Mucosa of stomach (tissue), 1 donor: ENCODE measurements at regions not wholly inside any gene's neighbourhood (a gene's known extent, or its start where the extent isn't known, plus 50 kb on each side); places are given as distances from the start of the nearest gene placed in this dataset.

Source experiments
- H3K27me3 ChIP-seq: one replicate; pipeline ENCODE4 v1.7.0; 2013; ENCODE audit warnings: mild to moderate bottlenecking, low read length; ENCODE audit not compliant: control insufficient read depth, insufficient read depth
- H3K36me3 ChIP-seq: one replicate; pipeline ENCODE4 v1.7.0; 2013; ENCODE audit warnings: low read length; ENCODE audit not compliant: control insufficient read depth, insufficient read depth
- H3K4me1 ChIP-seq: one replicate; pipeline ENCODE4 v1.7.0; 2013; ENCODE audit warnings: mild to moderate bottlenecking, low read length; ENCODE audit not compliant: control insufficient read depth, insufficient read depth
- H3K4me3 ChIP-seq: one replicate; pipeline ENCODE4 v1.7.0; 2013; ENCODE audit warnings: low read length
- H3K9ac ChIP-seq: one replicate; pipeline ENCODE4 v1.7.0; 2013; ENCODE audit warnings: mild to moderate bottlenecking, low read length, moderate library complexity
- H3K9me3 ChIP-seq: one replicate; pipeline ENCODE4 v1.7.0; 2013; ENCODE audit warnings: mild to moderate bottlenecking, low read length, moderate library complexity; ENCODE audit not compliant: control insufficient read depth
- donor health status: Pancreatic carcinoma.

DNA sequence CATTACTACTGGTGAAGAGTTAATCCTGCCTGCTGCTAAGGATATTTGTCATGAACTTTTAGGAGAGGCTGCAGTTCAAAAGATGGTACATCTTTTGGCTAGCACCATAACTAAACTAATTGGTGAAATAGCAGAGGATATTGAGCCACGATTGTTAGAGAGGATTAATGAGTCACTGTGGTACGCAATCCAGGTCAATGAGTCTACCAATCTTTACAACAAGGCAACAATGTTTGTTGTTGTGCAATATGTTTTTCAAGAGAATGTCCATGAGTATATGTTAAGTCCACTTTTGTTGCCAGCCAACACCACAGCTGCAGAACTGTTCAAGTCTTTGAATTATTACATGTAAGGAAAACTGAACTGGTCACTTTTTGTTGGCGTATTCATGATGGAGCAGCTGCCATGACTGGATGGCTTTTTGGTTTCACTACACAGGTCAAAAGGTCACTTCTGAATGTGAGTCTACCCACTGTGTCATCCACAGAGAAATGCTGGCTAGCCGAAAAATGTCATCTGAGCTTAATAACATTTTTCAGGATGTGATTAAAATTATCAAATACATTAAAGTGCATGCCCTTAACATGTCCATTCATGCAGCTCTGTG lies 402.6 kb upstream of the KIF2B start:
- Histone ChIP-seq H3K27me3 (no peaks in the 10 kb centered on the region), H3K4me1 (no peaks in the 10 kb centered on the region), H3K36me3 (no peaks in the 10 kb centered on the region), H3K4me3 (no peak overlapping the region), H3K9me3 (no peaks in the 10 kb centered on the region), H3K9ac (no peak overlapping the region)

DNA sequence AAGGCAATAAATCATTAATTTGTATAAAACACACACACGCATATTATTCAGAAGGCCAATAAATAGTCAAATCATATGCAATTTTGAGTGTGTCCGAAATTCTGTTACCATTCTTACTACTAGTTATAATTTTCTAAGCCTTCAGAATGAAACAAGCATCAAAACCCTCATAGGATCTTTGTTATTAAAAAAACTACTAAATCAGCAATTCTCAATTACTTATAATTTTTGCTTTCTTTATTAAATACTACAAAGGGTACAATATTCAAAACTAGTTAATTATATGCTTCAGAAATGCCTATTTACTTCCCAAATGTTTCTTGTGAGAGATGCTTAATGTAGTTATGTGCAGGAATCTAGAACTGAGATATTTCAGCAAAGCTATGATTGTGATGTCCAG lies 413.1 kb upstream of the KIF2B start:
- no peaks in the 10 kb centered on the region for H3K27me3 ChIP-seq
- no peak overlapping the region for H3K4me3 ChIP-seq
- no peaks in the 10 kb centered on the region for H3K36me3 ChIP-seq
- H3K9me3 ChIP-seq: no peaks in the 10 kb centered on the region
- H3K4me1 ChIP-seq: no peaks in the 10 kb centered on the region
- H3K9ac ChIP-seq: no peak overlapping the region

DNA sequence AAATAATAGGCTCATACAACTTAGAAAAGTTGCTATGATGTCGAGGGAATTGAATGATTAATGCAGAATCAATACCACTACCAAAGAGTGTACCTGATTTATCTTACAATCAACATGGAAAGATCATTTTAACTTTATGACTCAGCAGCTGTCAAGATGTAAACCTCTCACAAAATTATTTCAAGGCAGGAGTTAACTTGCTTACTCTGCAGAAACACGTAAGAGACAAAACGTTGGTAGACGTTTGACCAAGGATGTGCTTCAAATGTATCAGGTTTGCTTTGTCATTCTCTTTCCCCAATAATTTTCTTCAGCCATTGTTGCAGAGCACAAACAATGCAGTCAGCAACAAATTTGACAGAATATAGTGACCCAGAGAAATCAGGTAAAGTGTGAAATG lies 415.8 kb upstream of the KIF2B start:
- H3K9me3 ChIP-seq: no peaks in the 10 kb centered on the region
- H3K4me1 ChIP-seq: no peaks in the 10 kb centered on the region
- no peak overlapping the region for H3K4me3 ChIP-seq
- H3K9ac ChIP-seq: no peak overlapping the region
- H3K27me3 ChIP-seq: no peaks in the 10 kb centered on the region
- H3K36me3 ChIP-seq: no peaks in the 10 kb centered on the region

DNA sequence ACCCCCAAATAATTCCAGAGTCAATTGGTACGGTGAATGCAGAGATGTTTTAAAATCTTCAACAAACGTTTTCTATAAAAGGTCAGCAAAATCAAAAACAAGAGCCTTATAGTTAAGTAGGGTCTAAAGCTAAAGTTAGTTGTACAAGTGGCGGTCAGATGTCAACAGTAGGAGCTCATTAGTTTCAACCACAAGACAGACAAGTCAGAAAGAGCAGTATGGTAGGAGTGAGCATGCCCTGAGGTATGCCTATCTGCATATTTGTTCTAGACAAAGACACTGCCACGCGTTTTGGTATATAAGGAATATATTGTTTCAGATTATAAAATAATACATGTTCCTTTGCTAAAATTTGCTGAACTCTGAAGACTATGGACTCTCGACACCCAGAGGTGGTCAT lies 431.5 kb upstream of the KIF2B start:
- no peaks in the 10 kb centered on the region for H3K27me3 ChIP-seq

DNA sequence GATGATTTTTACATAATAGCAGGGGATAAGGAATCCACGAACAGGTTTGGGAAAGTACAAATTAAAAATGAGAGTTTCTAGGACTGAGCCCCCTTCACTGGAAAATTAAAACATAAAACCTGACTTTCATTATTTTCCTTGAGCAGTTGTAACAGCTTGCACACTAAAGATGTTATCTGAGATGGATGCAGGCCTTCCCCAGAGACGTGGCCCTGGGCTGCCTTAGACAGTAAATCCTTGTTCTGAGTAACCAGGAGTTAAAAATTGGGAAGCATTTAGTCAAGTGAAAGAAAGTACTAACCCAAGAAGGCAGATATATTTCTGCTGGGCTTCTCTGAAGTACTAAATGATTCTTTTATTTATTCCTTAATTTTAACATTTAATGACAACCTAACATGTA lies 432.2 kb upstream of the KIF2B start:
- Histone ChIP-seq H3K4me1 (no peaks in the 10 kb centered on the region), H3K9ac (no peak overlapping the region), H3K4me3 (no peak overlapping the region), H3K27me3 (no peaks in the 10 kb centered on the region), H3K9me3 (no peaks in the 10 kb centered on the region), H3K36me3 (no peaks in the 10 kb centered on the region)

More for the DNA sequence above, 431.5 kb upstream of the KIF2B start:
- Histone ChIP-seq H3K36me3 (no peaks in the 10 kb centered on the region), H3K4me3 (no peak overlapping the region), H3K4me1 (no peaks in the 10 kb centered on the region), H3K9me3 (no peaks in the 10 kb centered on the region), H3K9ac (no peak overlapping the region)

DNA sequence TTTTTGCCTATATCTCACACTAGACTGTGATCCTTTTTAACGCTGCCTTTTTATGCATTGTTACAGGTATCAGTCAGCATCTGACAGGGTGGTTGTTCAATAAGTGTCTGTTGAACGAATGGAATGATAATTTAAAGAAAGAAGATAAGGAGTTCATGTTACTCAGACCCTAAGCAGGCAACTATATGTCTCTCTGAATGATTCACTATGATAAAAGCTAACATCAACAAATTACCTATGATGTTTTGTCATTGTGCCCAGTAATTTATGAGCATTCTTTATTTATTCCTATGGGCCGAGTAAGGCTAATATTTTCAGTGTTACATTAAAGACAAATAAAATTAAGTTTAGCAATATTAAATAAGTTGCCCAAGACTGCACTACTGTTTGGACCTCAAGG lies 435.0 kb upstream of the KIF2B start:
- Histone ChIP-seq H3K4me1 (no peaks in the 10 kb centered on the region), H3K4me3 (no peak overlapping the region), H3K9ac (no peak overlapping the region), H3K9me3 (no peaks in the 10 kb centered on the region), H3K36me3 (no peaks in the 10 kb centered on the region), H3K27me3 (no peaks in the 10 kb centered on the region)

DNA sequence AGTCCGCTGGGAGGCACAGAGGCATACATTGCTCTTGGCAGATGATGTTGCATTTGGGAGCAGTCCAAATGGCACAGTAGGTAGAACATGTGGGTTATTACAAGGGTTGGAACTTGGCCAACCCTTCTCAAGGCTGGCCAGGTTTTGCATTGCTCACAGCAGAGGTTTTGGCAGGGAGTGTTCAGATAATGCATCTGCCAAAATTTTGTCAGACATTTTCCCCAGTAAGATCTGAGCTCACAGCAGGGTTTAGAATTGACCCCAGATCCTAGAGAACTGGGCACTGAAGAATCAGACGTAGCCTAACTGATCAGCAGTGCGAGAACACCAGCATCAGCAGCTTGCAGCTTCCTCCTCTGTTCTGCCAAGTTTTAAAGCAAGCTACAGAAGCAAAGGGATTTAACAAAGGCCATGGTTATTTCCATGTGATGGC lies 468.8 kb upstream of the KIF2B start:
- H3K27me3 ChIP-seq: no peaks in the 10 kb centered on the region
- H3K4me3 ChIP-seq: no peak overlapping the region
- no peak overlapping the region for H3K9ac ChIP-seq
- no peaks in the 10 kb centered on the region for H3K4me1 ChIP-seq
- H3K9me3 ChIP-seq: no peaks in the 10 kb centered on the region
- no peaks in the 10 kb centered on the region for H3K36me3 ChIP-seq

DNA sequence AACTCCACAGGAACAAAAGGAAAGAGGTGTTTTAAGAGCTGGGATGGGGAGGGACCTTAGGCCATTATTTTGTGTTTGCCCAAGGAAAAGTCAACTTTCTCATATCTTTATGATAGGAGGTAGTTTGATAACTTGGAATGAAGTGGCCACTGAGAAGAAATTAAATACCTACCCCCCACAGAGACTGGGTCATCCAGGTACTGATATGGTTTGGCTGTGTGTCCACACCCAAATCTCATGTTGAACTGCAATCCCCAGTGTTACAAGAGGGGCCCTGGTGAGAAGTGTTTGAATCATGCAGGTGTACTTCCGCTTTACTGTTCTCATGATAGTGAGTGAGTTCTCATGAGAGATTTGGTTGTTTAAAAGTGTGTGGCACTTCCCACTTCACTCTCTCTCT lies 477.9 kb upstream of the KIF2B start:
- Histone ChIP-seq H3K4me3 (no peak overlapping the region), H3K27me3 (no peaks in the 10 kb centered on the region), H3K4me1 (no peaks in the 10 kb centered on the region), H3K9me3 (no peaks in the 10 kb centered on the region), H3K36me3 (no peaks in the 10 kb centered on the region), H3K9ac (no peak overlapping the region)

DNA sequence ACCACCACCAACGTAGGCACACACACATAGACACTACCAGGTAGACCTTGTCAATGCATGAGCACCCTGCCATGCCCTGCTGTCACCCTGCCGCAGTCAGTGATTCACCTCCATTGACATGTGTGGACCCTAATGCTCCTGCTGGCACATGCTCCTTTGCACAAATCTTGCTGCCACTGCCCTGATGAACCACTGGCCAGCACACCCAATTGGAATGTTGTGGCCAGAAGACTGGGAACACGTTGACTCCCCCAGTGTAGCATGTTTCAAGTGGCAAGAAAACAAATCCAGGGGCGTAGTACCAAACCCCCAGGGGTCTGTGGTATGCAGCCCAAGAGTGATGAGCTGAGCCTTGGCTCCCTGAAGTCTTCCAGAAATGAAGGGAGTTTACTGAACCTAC lies 486.4 kb upstream of the KIF2B start:
- no peak overlapping the region for H3K9ac ChIP-seq
- no peaks in the 10 kb centered on the region for H3K9me3 ChIP-seq
- no peaks in the 10 kb centered on the region for H3K27me3 ChIP-seq
- no peaks in the 10 kb centered on the region for H3K36me3 ChIP-seq
- H3K4me3 ChIP-seq: no peak overlapping the region
- H3K4me1 ChIP-seq: no peaks in the 10 kb centered on the region

DNA sequence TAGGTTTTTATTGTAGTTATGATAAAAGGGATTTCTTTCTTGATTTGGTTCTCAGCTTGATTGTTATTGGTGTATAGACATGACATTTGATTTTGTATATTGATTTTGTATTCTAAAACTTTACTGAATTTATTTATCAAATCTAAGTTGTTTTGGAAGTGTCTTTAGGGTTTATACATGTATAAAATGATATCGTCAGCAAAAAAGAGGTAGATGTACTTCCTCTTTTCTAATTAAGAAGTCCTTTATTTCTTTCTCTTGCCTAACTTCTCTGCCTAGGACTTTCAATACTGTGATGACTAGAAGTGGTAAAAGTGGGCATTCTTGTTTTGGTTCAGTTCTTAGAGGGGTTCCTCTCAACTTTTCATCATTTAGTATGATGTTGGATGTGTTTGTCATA lies 487.3 kb upstream of the KIF2B start:
- H3K9me3 ChIP-seq: no peaks in the 10 kb centered on the region
- H3K4me1 ChIP-seq: no peaks in the 10 kb centered on the region
- no peaks in the 10 kb centered on the region for H3K36me3 ChIP-seq
- H3K27me3 ChIP-seq: no peaks in the 10 kb centered on the region
- H3K4me3 ChIP-seq: no peak overlapping the region
- H3K9ac ChIP-seq: no peak overlapping the region

DNA sequence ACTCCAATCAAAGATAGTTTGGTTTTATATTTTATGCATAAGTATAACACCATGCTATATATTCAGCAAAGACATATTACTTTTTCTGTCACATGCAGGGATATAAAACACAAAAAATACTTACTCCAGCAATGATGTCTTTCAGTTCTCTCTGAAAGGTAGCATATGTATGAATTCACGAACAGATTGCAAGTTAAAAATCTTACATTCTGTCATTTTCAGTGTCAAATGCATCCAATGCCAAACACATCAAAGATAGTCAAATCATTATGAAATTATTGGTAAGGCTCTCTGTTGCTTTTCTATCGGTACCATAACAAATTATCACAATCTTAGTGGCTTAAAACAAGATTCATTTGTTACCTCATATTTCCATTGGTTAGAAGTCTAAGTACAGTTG lies 492.0 kb upstream of the KIF2B start:
- H3K4me1 ChIP-seq: no peaks in the 10 kb centered on the region
- H3K9me3 ChIP-seq: no peaks in the 10 kb centered on the region
- H3K27me3 ChIP-seq: no peaks in the 10 kb centered on the region
- H3K9ac ChIP-seq: no peak overlapping the region
- H3K36me3 ChIP-seq: no peaks in the 10 kb centered on the region
- H3K4me3 ChIP-seq: no peak overlapping the region

DNA sequence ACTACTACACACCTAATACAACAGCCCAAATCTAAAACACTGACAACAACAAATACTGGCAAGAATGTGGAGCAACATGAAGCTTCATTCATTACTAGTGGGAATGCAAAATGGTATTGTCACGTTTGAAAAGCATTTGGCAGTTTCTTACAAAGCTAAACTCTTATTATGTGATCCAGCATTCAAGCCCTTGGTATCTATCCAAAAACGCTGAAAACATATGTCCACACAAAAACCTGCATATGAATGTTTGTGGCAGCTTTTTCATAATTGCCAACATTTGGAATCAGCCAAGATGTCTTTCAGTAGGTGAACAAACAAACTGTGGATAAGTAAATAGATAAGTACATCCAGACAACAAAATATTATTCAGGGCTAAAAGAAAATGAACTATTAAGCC lies 501.1 kb upstream of the KIF2B start:
- H3K9ac ChIP-seq: no peak overlapping the region
- no peaks in the 10 kb centered on the region for H3K4me1 ChIP-seq
- no peaks in the 10 kb centered on the region for H3K36me3 ChIP-seq
- no peaks in the 10 kb centered on the region for H3K27me3 ChIP-seq
- no peaks in the 10 kb centered on the region for H3K9me3 ChIP-seq
- H3K4me3 ChIP-seq: no peak overlapping the region

DNA sequence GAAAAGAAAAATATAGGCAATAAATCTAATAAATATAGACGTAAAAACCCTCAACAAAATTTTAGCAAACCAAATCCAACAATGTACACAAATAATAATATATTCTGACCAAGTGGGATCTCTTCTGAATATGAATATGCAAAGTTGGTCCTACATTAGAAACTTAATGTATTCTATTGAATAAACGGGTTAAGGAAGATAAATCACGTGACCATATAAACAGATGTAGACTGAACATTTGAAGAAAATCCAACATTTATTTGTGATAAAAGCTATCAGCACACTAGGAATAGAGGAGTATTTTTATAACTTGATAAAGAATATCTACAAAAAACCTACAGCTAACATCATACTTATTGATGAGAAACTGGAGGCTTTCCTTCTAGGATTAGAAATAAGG lies 502.8 kb upstream of the KIF2B start:
- Histone ChIP-seq H3K27me3 (no peaks in the 10 kb centered on the region), H3K9ac (no peak overlapping the region), H3K36me3 (no peaks in the 10 kb centered on the region), H3K4me3 (no peak overlapping the region), H3K9me3 (no peaks in the 10 kb centered on the region), H3K4me1 (no peaks in the 10 kb centered on the region)
